Left renal cortex interstitium (tissue), 4 donors: ENCODE measurements at regions not wholly inside any gene's neighbourhood (a gene's known extent, or its start where the extent isn't known, plus 50 kb on each side); places are given as distances from the start of the nearest gene placed in this dataset.

ENCODE experiments used
- DNase-seq, 4 donors: peaks; one replicate each; pipeline ENCODE4 v3.0.0-alpha.2; 2013; ENCODE audit warnings: low read depth in 4 of 4, low spot score in 2 of 4, missing footprints in 1 of 4

GRCh38 chr9:135218331-135219225 lies 131.1 kb downstream of the OLFM1 start:
- DNase-seq, result no peak

GRCh38 chr9:135219676-135220600 lies 132.5 kb downstream of the OLFM1 start:
- DNase-seq, result no peak

DNA sequence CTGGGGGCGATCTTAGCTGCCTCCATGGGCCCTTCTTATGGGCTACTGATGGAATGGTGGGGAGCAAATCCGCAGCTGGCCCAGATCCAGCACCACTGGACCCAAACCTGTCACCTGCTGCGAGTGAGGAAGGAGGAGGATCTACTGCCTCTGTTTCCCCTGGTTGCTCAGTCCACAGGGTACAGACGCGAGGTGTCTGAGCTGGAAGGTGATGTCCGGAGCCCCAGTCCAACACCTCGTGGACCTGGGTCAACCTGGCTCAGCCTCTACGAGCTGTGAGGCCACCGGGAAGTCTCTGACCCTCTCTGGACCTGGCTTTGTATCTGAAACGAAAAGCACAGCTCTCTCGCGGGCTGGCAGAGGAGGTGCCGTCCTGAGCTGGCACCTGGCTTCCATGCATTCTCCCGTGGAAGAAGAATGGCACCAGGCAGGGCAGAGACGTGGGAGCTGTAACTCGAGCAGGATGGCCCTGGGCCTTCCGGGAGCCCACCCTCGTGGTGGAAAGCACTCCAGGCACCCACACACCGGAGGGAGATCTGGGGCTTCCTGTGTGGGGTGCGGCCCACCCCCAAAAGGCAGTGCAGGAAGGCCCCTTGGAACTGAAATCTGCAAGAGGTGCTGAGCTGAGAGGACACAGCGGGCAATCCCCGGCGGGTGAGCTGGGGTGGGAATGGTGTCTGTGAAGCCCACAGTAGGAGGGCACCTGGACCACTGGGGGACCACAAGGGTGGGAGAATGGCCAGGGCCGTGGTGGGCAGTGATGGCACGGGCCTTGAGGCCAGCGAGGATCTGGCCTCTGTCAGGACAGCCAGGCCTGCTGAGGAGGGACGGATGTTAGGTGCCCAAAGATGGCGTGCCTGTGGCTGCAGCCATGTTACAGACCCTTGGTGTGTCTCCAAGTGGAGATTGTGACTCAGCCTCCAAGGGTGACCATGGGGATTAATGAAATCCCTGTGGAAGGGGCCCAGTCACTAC lies 133.4 kb downstream of the OLFM1 start:
- no peak for DNase-seq

GRCh38 chr9:135221576-135221950 lies 134.1 kb downstream of the OLFM1 start:
- DNase-seq, result no peak

DNA sequence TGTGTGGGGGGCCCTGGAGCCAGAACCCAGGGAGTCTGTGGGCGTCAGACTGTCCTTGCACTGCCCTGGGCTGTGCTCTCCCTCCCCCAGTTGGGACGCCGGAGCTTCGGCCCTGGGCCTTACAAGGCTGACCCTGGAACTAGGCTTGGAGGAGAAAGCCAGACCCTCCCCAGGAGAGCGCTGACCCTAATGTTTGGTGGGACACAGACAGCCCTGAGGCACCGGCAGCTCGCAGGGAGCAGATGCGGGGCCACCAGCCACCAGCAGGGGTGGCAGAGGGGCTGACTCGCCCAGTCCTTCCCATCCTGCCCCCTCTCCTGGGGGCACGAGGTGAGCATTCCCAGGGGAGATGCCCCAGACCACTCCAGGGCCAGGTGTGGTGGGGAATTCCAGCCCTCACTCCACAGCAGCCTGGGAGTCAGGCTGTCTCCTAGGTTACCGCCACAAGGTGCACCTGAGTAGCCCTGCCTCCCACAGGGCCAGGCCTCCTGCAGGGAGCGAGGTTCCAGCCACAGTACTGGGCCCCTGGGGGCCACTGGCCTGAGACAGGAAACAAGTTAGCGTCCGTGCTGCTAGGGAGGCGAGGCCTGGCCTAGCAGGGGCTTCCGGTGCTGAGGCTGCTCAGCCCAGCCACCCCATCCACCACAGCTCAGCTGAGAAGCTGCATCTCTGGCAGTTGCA lies 134.6 kb downstream of the OLFM1 start:
- DNase-seq, result no peak

DNA sequence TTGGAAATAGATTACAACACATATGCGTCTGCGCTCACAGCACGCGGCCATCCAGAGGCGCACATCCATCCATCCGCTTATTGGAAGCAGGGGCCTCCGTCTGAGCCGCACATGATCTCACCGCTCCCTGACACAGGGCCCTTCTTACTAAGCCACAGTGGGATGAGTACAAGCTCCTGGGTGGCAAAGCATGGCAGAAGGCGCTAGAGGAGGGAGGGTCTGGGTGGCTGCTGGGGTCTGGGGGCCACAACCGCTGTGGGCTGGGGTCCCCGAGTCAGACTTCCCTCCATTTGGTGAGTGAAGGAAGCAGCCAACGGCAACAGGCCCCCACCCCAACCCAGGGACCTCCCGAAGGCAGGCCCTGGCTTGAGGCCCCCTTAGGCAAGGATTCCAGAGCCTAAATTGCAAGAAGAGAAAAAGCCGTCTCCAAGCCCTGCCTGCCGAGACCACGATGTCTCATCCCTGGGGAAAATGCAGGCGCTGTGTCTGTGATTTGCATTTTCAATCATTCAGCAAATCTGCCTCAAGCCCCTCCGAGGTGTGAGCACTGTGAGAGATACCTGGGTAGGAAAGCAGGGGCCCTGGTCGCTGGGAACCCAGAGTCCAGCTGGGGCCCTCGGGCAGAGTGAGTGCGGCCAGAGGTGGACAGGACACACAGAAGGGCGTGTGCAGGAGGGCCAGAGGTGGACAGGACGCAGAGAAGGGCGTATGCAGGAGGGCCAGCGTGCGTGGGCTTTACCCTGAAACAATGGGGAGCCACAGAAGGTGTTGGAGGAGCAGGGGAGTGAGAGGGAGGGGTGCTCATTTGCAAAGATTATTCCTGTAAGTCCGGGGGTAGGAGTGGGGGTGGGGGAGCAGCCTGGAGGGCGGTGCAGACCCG lies 135.7 kb downstream of the OLFM1 start:
- DNase-seq, result no peak

DNA sequence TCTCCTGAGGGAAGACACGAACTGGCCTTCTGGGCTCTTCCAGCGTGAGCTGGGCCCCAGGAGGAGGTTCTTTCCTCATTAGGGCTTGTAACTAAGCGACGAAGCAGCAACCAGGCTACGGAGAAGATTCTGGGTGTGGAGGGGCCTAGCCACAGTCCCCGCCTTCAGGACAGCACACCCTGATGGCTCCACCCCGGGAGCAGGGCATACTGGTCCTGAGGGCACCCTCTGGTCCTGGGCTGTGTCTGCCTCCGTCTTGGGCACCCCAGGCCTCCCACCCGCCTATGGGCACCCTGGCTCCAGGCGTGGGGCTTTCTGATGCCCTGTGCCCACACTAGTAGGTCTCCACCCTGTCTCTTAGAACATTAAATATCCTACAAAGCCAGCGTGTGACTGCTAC lies 136.4 kb downstream of the OLFM1 start:
- no peak for DNase-seq

GRCh38 chr9:135224286-135224877 lies 136.9 kb downstream of the OLFM1 start:
- DNase-seq, result no peak

DNA sequence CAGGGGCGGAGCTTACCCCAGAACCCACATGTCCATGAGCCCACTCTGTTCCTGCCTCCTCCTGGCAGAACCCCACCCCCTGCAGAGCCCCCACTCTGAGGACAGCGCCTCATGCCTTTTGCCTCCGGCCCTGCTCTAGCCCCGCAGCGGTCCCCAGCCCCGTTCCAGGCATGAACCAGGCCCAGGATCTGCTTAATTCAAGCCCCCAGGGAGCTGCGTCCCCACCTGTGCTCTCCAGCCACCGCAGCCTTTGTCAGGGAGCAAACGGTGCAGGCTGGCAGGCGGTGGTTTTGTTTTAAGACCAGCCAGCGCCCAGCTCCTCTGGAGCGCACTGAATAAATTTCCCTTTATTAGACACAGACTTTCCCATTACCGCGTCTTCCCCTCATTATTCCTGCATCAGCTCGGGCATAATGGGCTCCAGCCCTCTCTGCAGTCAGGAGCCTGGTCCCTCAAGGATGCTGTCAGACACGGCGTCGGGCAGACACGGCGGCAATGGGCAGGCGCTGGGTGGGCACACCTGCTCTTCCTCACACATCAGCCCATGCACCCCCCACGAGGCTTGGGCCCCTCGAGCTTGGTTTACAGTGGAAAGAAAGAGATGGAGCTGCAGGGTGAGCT lies 137.6 kb downstream of the OLFM1 start:
- no peak for DNase-seq

DNA sequence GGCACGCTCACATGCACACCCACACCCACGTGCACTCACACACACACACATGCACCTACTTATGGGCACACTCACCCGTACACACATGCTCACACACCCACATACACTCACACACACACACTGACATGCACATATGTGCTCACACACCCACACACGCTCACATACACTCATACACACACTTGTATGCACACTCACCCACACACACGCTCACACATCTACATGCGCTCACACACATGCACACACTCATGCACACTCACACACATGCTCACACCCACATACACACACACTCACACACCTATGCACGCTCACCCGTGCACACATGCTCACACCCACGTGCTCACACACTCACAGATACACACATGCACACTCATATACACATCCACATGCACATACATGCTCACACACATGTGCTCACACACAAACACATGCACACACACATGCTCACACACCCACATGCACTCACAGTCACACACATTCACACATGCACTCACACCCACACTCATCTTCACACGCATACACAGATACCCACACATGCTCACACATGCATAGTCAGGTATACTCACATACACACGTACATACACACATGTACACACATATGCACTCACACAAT lies 138.3 kb downstream of the OLFM1 start:
- DNase-seq, result no peak

DNA sequence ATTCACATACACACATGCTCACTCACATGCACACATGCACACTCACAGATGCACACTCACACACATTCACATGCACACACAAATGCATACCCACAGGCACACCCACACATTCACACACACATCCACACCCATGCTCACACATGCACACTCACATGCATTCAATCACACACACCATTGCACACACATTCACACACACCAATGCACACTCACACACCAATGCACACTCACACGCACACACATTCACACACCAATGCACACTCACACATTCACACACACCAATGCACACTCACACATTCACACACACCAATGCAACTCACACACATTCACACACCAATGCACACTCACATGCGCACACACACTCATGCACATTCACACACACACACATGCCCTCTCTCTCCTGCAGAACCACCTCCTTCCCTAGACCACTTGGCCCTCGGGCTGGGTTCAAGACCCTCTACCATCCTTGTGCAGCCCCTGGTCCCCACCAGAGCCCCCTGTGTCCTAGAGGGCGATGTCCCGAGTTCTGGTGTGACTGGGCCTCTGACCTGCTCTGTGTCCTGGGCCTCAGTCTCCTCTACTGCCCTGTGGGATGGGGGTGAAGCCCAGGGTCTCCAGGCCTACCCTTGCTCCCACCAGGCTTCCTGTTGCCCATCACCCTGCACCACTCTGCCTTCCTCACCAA lies 139.0 kb downstream of the OLFM1 start:
- DNase-seq, result no peak

- DNase-seq, result no peak
These were observed 140.3 kb downstream of the OLFM1 start for GRCh38 chr9:135227641-135228251.

DNA sequence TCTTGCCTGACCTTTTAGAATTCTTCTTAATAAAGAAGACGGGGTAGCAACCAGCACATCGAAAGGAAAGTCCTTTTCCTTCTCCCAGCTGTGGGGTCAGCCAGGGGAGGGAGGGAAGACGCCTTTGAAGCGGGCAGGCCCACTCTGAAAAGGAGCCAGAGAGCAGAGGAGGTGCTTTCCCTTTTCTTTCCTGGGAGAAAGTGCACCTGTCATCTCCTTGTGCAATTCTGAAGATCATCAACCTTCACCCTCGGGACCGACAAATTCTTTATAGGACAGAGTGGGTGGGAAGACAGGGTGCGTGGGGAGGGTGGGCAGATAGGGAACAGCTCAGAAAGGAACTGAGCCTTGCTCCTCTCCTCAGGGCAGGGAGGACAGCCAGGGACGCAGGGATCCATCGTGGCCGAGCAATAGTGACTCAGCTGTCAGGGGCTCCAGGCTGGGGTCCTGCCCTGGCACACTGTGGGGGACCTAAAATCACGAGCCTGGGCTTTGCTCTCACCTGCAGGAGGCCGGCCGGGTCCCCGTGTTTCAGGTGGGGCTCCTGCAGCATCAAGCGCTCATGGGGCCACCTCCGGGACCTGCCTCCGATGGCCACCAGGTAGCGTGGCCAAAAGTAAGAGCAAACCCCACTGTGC lies 141.0 kb downstream of the OLFM1 start:
- DNase-seq, result no peak

DNA sequence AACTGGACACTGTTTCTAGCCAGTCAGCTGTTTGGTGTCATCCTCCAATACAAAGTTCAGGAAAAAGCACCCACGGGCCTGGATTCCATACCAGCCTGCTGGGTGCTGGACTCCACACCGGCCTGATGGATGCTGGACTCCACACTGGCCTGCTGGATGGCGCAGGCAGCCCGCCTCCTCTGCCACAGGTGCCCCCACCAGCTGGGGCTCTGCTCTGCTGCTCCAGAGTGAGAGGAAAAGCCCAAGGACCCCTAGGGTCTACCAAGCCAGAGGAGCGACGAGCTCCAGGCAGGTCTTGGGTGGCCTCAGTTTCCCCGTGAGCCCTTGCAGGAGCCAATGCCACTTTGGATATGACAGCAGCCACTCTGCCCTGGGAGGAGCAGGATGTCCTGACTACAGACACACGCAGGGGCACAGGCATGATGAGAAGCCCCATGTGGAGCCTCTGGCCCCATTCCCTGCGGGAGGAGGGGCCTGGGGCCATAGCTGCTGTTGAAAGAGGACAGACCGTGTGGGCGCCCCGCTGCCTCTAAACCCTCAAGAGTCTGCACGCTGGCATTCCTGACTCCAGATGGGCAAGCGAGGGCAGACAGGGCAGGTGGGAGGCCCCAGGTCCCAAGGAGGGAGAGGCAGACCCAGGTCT lies 141.6 kb downstream of the OLFM1 start:
- DNase-seq, result no peak

- no peak for DNase-seq
These were observed 142.4 kb downstream of the OLFM1 start for GRCh38 chr9:135229701-135230385.
